ENCODE measurements at regions not wholly inside any gene's neighbourhood (a gene's known extent, or its start where the extent isn't known, plus 50 kb on each side); places are given as distances from the start of the nearest gene placed in this dataset.

DNA sequence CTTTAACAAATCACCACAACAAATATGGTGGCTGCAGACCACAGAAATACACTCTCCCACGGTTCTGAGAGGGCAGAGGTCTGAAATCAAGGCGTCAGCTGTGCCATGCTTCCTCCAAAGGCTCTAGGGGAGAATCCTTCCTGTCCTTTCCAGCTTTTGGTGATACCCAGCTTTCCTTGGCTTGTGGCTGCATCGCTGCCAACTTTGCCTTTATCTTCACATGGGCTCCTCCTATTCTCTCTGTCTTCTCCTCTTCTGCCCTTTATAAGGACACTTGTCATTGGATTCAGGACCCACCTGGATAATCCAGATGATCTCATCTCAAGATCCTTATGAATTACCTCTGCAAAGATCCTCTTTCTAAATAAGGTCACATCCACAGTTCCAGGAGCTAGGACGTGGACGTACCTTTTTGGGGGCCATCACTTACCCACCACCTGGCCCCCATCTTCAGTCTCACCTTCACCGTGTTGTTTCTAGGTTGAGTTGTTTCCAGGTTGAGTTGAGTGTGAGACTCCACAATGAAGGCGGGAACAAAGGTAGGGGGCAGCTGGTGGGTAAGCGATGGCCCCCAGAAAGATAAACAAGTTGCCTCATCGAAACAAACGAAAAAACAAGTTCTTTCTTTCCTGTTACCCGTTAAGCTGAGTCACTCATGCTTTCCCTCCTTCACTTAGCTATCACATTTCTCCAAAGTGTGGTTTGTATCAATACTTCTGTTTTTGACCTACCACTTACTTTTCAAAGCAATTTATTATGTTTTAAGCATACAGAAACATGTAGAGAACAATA is 68.9 kb upstream of the SLC22A16 start:
- TF ChIP-seq, protein P1, sequence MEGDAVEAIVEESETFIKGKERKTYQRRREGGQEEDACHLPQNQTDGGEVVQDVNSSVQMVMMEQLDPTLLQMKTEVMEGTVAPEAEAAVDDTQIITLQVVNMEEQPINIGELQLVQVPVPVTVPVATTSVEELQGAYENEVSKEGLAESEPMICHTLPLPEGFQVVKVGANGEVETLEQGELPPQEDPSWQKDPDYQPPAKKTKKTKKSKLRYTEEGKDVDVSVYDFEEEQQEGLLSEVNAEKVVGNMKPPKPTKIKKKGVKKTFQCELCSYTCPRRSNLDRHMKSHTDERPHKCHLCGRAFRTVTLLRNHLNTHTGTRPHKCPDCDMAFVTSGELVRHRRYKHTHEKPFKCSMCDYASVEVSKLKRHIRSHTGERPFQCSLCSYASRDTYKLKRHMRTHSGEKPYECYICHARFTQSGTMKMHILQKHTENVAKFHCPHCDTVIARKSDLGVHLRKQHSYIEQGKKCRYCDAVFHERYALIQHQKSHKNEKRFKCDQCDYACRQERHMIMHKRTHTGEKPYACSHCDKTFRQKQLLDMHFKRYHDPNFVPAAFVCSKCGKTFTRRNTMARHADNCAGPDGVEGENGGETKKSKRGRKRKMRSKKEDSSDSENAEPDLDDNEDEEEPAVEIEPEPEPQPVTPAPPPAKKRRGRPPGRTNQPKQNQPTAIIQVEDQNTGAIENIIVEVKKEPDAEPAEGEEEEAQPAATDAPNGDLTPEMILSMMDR (optimal IDR thresholded peaks at IDR 0.05 in 1 of 3, IDR thresholded peaks at IDR 0.05 in 1 of 3, conservative IDR thresholded peaks at IDR 0.05 in 1 of 3; ENCODE audit: extremely low read depth in 1 of 3, insufficient read depth in 2 of 3, low read length in 3 of 3), result no peak
- no peak for TF ChIP-seq EZH2 (IDR thresholded peaks at IDR 0.05; ENCODE audit: low read length)
- Histone ChIP-seq H3K79me2 (ENCODE audit: control insufficient read depth, insufficient read depth, low read length) (no peaks in the 10 kb centered on the region), H3K9me1 (ENCODE audit: control insufficient read depth, extremely low read depth, insufficient read depth, low read length) (no peaks in the 10 kb centered on the region), H2AFZ (ENCODE audit: control insufficient read depth, low read length) (no peak overlapping the region), H3K4me2 (ENCODE audit: control insufficient read depth, extremely low read depth, insufficient read depth, low read depth, low read length) (no peak overlapping the region), H3K4me3 (ENCODE audit: control insufficient read depth in 2 of 3, extremely low read depth in 1 of 3, insufficient read depth in 2 of 3, low read depth in 1 of 3, low read length in 3 of 3) (no peak overlapping the region), H3K9ac (ENCODE audit: control insufficient read depth, extremely low read depth, insufficient read depth, low read length) (no peak overlapping the region), H3K27me3 (ENCODE audit: control insufficient read depth, extremely low read depth, insufficient read depth, low read length) (no peaks in the 10 kb centered on the region), H3K4me1 (ENCODE audit: control insufficient read depth, extremely low read depth, insufficient read depth, low read length) (peaks cover 37% of the 10 kb centered on the region), H3K9me3 (ENCODE audit: control insufficient read depth, low read depth, low read length) (peaks cover 1% of the 10 kb centered on the region), H3K36me3 (ENCODE audit: control insufficient read depth in 2 of 2, extremely low read depth in 1 of 2, insufficient read depth in 2 of 2, low read length in 2 of 2) (no peaks in the 10 kb centered on the region), H3K27ac (ENCODE audit: control insufficient read depth, insufficient read depth, low read length) (no peak overlapping the region), H4K20me1 (ENCODE audit: control insufficient read depth, extremely low read depth, insufficient read depth, low read length) (no peaks in the 10 kb centered on the region)
- FAIRE-seq, result peak; percentile 36
- DNase-seq (ENCODE audit: low read depth, low spot score), result no peak
- dilution Hi-C loops (cut with MboI; ENCODE audit: extremely low pct_ligation_motif_present, low sequenced_read_pairs), result no loop called here

DNA sequence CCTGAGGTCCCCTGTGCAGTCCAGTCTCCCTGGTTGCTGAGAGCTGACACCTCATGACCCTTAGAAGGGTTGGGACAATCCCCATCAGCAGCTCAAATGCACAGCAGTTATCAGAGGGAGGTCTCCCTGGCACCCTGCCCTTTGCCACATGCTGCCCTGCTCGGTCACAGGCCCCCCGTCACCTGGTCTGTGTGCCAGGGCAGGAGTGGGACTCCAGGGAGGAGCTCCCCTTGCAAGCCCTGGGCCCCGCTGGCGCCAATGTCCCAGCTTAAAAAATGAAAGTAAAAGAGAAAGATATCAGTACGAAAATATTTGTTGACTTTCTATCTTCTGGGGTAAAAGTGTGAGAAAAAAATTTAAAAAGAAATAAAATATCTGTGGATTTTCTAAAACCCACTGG is 68.1 kb upstream of the SLC22A16 start:
- H3K9me3 ChIP-seq (ENCODE audit: control insufficient read depth, low read depth, low read length), result peaks cover 1% of the 10 kb centered on the region
- H3K27ac ChIP-seq (ENCODE audit: control insufficient read depth, insufficient read depth, low read length), result no peak overlapping the region
- no peak for DNase-seq (ENCODE audit: low read depth, low spot score)
- H3K9me1 ChIP-seq (ENCODE audit: control insufficient read depth, extremely low read depth, insufficient read depth, low read length), result no peaks in the 10 kb centered on the region
- dilution Hi-C loops (cut with MboI; ENCODE audit: extremely low pct_ligation_motif_present, low sequenced_read_pairs), result no loop called here
- no peaks in the 10 kb centered on the region for H3K36me3 ChIP-seq (ENCODE audit: control insufficient read depth in 2 of 2, extremely low read depth in 1 of 2, insufficient read depth in 2 of 2, low read length in 2 of 2)
- H2AFZ ChIP-seq (ENCODE audit: control insufficient read depth, low read length), result no peak overlapping the region
- peaks cover 37% of the 10 kb centered on the region for H3K4me1 ChIP-seq (ENCODE audit: control insufficient read depth, extremely low read depth, insufficient read depth, low read length)
- TF ChIP-seq, protein P1 (optimal IDR thresholded peaks at IDR 0.05 in 1 of 3, IDR thresholded peaks at IDR 0.05 in 1 of 3, conservative IDR thresholded peaks at IDR 0.05 in 1 of 3; ENCODE audit: extremely low read depth in 1 of 3, insufficient read depth in 2 of 3, low read length in 3 of 3), result no peak
- no peak for TF ChIP-seq EZH2 (IDR thresholded peaks at IDR 0.05; ENCODE audit: low read length)
- no peak overlapping the region for H3K9ac ChIP-seq (ENCODE audit: control insufficient read depth, extremely low read depth, insufficient read depth, low read length)
- no peak overlapping the region for H3K4me3 ChIP-seq (ENCODE audit: control insufficient read depth in 2 of 3, extremely low read depth in 1 of 3, insufficient read depth in 2 of 3, low read depth in 1 of 3, low read length in 3 of 3)
- no peaks in the 10 kb centered on the region for H3K27me3 ChIP-seq (ENCODE audit: control insufficient read depth, extremely low read depth, insufficient read depth, low read length)
- H4K20me1 ChIP-seq (ENCODE audit: control insufficient read depth, extremely low read depth, insufficient read depth, low read length), result no peaks in the 10 kb centered on the region
- no peak overlapping the region for H3K4me2 ChIP-seq (ENCODE audit: control insufficient read depth, extremely low read depth, insufficient read depth, low read depth, low read length)
- no peaks in the 10 kb centered on the region for H3K79me2 ChIP-seq (ENCODE audit: control insufficient read depth, insufficient read depth, low read length)
- no peak for FAIRE-seq

All from keratinocyte (primary cell).